ENCODE measurements at regions not wholly inside any gene's neighbourhood (a gene's known extent, or its start where the extent isn't known, plus 50 kb on each side); places are given as distances from the start of the nearest gene placed in this dataset.

DNA sequence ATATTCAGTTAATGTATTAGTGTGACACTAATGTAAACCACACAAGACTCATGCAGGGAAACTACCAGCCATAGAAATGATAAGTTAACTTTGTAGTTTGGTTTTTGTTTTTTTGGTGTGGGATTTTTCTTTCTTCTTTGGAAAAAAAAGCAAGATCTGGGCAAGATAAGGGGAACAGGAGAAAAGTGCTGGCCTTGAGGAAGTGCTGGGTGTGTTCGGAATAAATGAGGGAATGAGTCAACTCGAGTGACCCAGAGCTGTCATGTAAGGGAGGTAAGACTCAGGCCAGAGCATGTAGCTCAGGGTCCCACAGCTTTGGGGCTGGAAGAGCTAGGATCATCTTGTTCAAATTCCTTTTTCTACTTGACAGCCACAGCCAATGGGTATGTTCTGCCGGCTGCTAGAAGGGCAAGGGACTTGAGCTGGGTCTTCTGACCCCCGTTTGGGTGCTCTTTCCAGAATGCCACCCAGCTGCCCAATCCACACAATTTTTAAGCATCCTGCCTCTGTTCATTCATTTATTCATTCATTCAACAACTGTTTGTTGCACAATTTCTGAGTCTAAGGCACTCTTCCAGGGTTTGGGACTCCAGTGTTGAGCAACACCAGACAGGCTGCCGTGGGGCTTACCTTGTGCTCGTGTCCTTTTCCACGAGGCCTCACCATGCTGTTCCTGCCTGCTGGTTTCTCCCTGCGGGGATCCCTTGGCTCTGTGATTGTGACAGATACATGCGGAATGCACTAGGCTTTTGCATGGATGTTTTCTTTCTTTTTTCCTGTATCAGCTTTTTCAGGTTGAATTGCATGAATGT lies 54.5 kb downstream of the CLDN34 start:
- H2AFZ ChIP-seq (ENCODE audit: low read depth): no peak overlapping the region
- H3K9me2 ChIP-seq: no peaks in the 10 kb centered on the region
- TF ChIP-seq POLR2AphosphoS5 (IDR thresholded peaks at IDR 0.05; ENCODE audit: low read depth, low read length): no peak
- TF ChIP-seq RAD21 (IDR thresholded peaks at IDR 0.05; ENCODE audit: low read length): no peak
- no peak for TF ChIP-seq YY1 (IDR thresholded peaks at IDR 0.05; ENCODE audit: low read depth)
- no peak for TF ChIP-seq MEF2A (IDR thresholded peaks at IDR 0.05; ENCODE audit: borderline replicate concordance, low read depth)
- TF ChIP-seq EZH2phosphoT487 (IDR thresholded peaks at IDR 0.05; ENCODE audit: borderline replicate concordance, low read depth): no peak
- H3K27me3 ChIP-seq (ENCODE audit: insufficient read depth): no peaks in the 10 kb centered on the region
- H3K4me1 ChIP-seq (ENCODE audit: control insufficient read depth in 1 of 2, insufficient read depth in 2 of 2, low read depth in 1 of 2, low read length in 1 of 2): no peaks in the 10 kb centered on the region; a peak in 1 of 4 replicates
- H3K4me3 ChIP-seq (ENCODE audit: low read depth in 2 of 2, low read length in 1 of 2): no peak overlapping the region
- 0 out of 2 replicates have a peak, but pooled peaks cover 8% of the 10 kb centered on the region for H4K20me1 ChIP-seq (ENCODE audit: insufficient read depth)
- H3F3A ChIP-seq (replicated peaks; ENCODE audit: insufficient read depth): peaks cover 8% of the 10 kb centered on the region
- no peak overlapping the region for H3K9ac ChIP-seq
- ChIA-PET POLR2A (no interaction called here), CTCF (interaction anchor here (0.7 kb wide), 1 partner anchor 97 kb away, joined by 3 read pairs; no protein-coding TSS in a partner anchor)
- H3K79me2 ChIP-seq (ENCODE audit: insufficient read depth): peaks cover 56% of the 10 kb centered on the region
- WGBS (ENCODE audit: low lambda C conversion rate): 50% methylated on average over 9 of the region's 9 CpGs
- DNase-seq: no peak
- H3K27ac ChIP-seq (ENCODE audit: low read depth in 2 of 2, low read length in 1 of 2): no peak overlapping the region
- no peak overlapping the region for H3K4me2 ChIP-seq
- no peaks in the 10 kb centered on the region for H3K36me3 ChIP-seq (replicated peaks in 1 of 2; ENCODE audit: control insufficient read depth in 1 of 2, insufficient read depth in 2 of 2, low read length in 1 of 2)
- H3K9me3 ChIP-seq: no peaks in the 10 kb centered on the region

DNA sequence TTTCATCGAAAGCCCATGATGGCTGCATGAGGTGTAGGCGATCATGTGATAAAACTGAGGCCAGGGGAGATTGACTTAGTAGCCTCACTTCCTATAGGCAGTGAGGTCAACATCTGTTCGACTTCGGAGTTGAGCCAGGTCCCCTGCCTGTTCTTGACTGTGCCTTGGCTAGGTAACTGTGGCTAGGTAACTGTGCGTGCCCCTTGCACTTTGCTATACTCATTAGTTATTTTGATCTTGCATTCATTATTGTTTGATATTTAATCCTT lies 55.0 kb downstream of the CLDN34 start:
- Histone ChIP-seq H3K4me1 (ENCODE audit: control insufficient read depth in 1 of 2, insufficient read depth in 2 of 2, low read depth in 1 of 2, low read length in 1 of 2) (no peaks in the 10 kb centered on the region), H3K27ac (ENCODE audit: low read depth in 2 of 2, low read length in 1 of 2) (no peak overlapping the region), H4K20me1 (ENCODE audit: insufficient read depth) (0 out of 2 replicates have a peak, but pooled peaks cover 8% of the 10 kb centered on the region), H3K27me3 (ENCODE audit: insufficient read depth) (no peaks in the 10 kb centered on the region; the same call in 1 of the 2 replicates), H3F3A (replicated peaks; ENCODE audit: insufficient read depth) (peaks cover 4% of the 10 kb centered on the region), H3K36me3 (replicated peaks in 1 of 2; ENCODE audit: control insufficient read depth in 1 of 2, insufficient read depth in 2 of 2, low read length in 1 of 2) (no peaks in the 10 kb centered on the region), H3K9me3 (no peaks in the 10 kb centered on the region), H3K79me2 (ENCODE audit: insufficient read depth) (peaks cover 51% of the 10 kb centered on the region), H3K4me2 (no peak overlapping the region), H2AFZ (ENCODE audit: low read depth) (no peak overlapping the region), H3K9me2 (no peaks in the 10 kb centered on the region), H3K4me3 (ENCODE audit: low read depth in 2 of 2, low read length in 1 of 2) (no peak overlapping the region), H3K9ac (no peak overlapping the region)
- ChIA-PET POLR2A (no interaction called here), CTCF (interaction anchor here (0.7 kb wide), 1 partner anchor 97 kb away, joined by 3 read pairs; no protein-coding TSS in a partner anchor)
- TF ChIP-seq SIN3A (IDR thresholded peaks at IDR 0.05; ENCODE audit: borderline replicate concordance, low read depth, low read length): no peak
- no peak for DNase-seq
- 51% methylated on average over 5 of the region's 5 CpGs for WGBS (ENCODE audit: low lambda C conversion rate)

DNA sequence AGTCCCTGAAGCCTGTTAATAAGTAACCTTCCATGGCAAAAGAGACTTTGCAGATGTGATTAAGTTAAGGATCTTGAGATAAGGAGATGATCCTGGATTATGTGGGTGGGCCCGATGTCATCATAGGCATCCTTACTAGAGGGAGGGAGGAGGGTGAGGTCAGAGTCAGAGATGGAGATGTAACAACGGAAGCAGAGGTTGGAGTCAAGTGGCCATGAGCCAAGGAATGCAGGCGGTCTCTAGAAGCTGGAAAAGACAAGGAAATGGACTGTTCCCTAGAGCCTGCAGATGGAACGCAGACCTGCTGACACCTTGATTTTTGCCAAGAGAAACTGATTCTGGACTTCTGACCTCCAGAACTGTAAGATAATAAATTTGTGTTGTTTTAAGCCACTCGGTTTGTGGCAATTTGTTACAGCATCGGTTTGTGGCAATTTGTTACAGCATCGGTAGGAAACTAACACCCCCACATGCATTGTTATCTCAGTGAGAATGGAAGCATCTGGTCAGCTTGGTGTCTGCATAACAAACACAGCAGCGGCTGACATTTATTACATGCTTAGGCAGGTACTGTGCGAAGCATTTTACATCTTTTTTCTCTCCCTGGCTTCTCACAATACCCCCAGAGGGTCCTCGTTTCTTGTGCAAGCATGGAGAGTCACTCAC lies 55.6 kb downstream of the CLDN34 start:
- H3K36me3 ChIP-seq (replicated peaks in 1 of 2; ENCODE audit: control insufficient read depth in 1 of 2, insufficient read depth in 2 of 2, low read length in 1 of 2): no peaks in the 10 kb centered on the region
- TF ChIP-seq, protein P1, sequence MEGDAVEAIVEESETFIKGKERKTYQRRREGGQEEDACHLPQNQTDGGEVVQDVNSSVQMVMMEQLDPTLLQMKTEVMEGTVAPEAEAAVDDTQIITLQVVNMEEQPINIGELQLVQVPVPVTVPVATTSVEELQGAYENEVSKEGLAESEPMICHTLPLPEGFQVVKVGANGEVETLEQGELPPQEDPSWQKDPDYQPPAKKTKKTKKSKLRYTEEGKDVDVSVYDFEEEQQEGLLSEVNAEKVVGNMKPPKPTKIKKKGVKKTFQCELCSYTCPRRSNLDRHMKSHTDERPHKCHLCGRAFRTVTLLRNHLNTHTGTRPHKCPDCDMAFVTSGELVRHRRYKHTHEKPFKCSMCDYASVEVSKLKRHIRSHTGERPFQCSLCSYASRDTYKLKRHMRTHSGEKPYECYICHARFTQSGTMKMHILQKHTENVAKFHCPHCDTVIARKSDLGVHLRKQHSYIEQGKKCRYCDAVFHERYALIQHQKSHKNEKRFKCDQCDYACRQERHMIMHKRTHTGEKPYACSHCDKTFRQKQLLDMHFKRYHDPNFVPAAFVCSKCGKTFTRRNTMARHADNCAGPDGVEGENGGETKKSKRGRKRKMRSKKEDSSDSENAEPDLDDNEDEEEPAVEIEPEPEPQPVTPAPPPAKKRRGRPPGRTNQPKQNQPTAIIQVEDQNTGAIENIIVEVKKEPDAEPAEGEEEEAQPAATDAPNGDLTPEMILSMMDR (IDR thresholded peaks at IDR 0.05): no peak
- no peak for TF ChIP-seq FOSL2 (IDR thresholded peaks at IDR 0.05; ENCODE audit: borderline replicate concordance, low read depth)
- TF ChIP-seq GATA2 (CRISPR knock-in tag; IDR thresholded peaks at IDR 0.05): no peak
- TF ChIP-seq TEAD4 (IDR thresholded peaks at IDR 0.05; ENCODE audit: borderline replicate concordance, insufficient read depth): no peak
- no peak for TF ChIP-seq YY1 (IDR thresholded peaks at IDR 0.05; ENCODE audit: low read depth)
- TF ChIP-seq, protein P2, sequence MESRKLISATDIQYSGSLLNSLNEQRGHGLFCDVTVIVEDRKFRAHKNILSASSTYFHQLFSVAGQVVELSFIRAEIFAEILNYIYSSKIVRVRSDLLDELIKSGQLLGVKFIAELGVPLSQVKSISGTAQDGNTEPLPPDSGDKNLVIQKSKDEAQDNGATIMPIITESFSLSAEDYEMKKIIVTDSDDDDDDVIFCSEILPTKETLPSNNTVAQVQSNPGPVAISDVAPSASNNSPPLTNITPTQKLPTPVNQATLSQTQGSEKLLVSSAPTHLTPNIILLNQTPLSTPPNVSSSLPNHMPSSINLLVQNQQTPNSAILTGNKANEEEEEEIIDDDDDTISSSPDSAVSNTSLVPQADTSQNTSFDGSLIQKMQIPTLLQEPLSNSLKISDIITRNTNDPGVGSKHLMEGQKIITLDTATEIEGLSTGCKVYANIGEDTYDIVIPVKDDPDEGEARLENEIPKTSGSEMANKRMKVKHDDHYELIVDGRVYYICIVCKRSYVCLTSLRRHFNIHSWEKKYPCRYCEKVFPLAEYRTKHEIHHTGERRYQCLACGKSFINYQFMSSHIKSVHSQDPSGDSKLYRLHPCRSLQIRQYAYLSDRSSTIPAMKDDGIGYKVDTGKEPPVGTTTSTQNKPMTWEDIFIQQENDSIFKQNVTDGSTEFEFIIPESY (IDR thresholded peaks at IDR 0.05; ENCODE audit: borderline replicate concordance, low read depth): no peak
- no peak overlapping the region for H3K9ac ChIP-seq
- H3K27ac ChIP-seq (ENCODE audit: low read depth in 2 of 2, low read length in 1 of 2): no peak overlapping the region
- POLR2A ChIA-PET: no interaction called here
- H3K27me3 ChIP-seq (ENCODE audit: insufficient read depth): no peaks in the 10 kb centered on the region; the same call in 1 of the 2 replicates
- 41% methylated on average over 10 of the region's 10 CpGs for WGBS (ENCODE audit: low lambda C conversion rate)
- CTCF ChIA-PET: no interaction called here
- H3K4me3 ChIP-seq (ENCODE audit: low read depth in 2 of 2, low read length in 1 of 2): no peak overlapping the region
- H3K4me2 ChIP-seq: no peak overlapping the region
- no peaks in the 10 kb centered on the region for H3K9me2 ChIP-seq
- peaks cover 50% of the 10 kb centered on the region for H3K79me2 ChIP-seq (ENCODE audit: insufficient read depth)
- no peaks in the 10 kb centered on the region for H3K9me3 ChIP-seq
- H4K20me1 ChIP-seq (ENCODE audit: insufficient read depth): 0 out of 2 replicates have a peak, but pooled peaks cover 8% of the 10 kb centered on the region
- H3F3A ChIP-seq (replicated peaks; ENCODE audit: insufficient read depth): no peaks in the 10 kb centered on the region
- no peaks in the 10 kb centered on the region for H3K4me1 ChIP-seq (ENCODE audit: control insufficient read depth in 1 of 2, insufficient read depth in 2 of 2, low read depth in 1 of 2, low read length in 1 of 2)
- no peak for DNase-seq
- no peak overlapping the region for H2AFZ ChIP-seq (ENCODE audit: low read depth)

Data from SK-N-SH (cell line).